Activated T-helper 9 cell treated with anti-CD3 and anti-CD28 coated beads, Interleukin-2, amount 50 U/mL, for 16 hours (primary cell): ENCODE measurements at regions not wholly inside any gene's neighbourhood (a gene's known extent, or its start where the extent isn't known, plus 50 kb on each side); places are given as distances from the start of the nearest gene placed in this dataset.

Source experiments
- DNase-seq: peaks from one replicate; pipeline ENCODE4 v3.0.0-alpha.2; 2020; ENCODE audit warnings: low read depth

GRCh38 chr10:44243851-44244510, 140.9 kb downstream of the CXCL12 start:
- DNase-seq = no peak

DNA sequence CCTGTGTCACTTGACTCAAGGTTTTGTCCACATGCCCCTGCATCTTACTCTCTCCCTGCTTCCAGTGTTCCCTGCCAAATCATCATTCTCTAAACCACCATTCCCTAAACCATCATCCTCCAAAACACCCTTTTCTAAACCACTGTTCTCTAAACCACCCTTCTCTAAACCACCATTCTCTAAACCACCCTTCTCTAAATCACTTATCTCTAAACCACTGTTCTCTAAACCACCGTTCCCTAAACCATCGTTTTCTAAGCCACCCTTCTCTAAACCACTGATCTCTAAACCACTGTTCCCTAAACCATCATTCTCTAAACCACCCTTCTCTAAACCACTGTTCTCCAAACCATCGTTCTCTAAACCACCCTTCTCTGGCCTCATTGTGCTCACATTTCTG, 142.1 kb downstream of the CXCL12 start:
- no peak for DNase-seq

GRCh38 chr10:44242091-44242490, 142.8 kb downstream of the CXCL12 start:
- DNase-seq = no peak

DNA sequence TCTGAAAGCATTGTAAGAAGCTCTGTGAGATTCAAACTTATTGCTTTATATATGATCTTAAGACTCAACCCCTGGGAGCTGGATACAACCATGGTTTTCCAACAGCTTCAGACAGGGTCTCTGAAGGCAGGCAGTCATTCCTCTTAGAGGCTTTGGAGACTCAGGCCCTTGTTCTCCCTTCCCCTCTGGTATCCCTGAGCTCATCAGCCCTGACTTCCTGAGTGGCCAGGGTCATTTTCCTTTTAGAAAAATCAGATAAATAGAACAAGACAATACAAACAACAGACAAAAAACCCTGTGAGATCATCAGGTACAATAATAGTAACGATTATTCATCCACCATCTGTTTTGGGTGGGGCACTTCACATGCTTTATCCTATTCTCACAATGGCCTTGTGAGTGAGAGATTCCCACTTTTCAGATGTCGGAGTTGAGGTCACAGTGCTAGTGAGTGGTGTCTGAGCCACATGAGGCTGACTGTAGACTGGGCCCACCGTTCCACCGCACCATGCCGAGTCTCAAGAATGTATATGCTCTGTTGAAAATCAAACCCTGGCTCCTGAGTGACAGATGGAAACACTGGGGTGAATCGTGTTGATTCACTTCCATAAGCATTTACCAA, 144.2 kb downstream of the CXCL12 start:
- no peak for DNase-seq

DNA sequence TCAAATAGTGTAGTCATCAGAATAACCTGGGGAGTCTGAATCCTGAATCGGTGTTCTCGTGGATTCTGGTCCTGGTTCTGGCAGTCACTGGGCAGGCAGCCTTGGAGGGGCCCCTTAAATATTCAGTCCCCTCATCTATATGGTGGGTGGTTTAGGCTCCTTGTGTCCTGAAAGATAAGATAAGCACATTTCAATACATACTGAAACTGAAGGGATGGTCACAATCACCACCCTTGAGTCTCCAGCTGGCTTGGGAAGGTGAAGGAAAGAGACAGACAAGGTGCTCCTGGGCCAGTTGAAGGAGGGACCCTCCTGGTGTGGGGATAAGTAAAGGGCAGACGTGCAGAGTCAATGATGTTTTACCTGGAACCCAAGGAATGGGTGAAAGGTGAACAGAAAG, 146.7 kb downstream of the CXCL12 start:
- no peak for DNase-seq

GRCh38 chr10:44237364-44238049, 147.4 kb downstream of the CXCL12 start:
- no peak for DNase-seq

DNA sequence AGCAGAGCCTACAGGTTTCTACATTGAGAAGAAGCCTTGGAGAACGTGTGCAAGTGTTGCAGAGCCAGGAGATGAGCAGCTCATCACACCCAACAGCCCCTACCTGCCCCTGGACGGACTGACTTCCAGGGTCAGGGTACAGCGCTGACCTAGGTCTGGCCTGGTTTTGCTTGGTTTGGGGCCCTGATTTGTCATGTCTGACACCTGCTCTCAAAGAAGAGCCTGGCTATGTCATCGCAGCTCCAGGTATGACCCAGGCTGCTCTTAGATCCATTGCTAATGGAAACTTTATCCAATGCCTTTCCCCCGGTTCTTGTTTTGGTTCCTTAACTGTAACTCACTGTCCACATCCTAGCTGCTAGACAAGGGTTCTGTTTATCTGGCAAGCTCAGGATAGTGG, 149.5 kb downstream of the CXCL12 start:
- DNase-seq = no peak

- no peak for DNase-seq
Observed at GRCh38 chr10:44234483-44234875, 150.4 kb downstream of the CXCL12 start.

DNA sequence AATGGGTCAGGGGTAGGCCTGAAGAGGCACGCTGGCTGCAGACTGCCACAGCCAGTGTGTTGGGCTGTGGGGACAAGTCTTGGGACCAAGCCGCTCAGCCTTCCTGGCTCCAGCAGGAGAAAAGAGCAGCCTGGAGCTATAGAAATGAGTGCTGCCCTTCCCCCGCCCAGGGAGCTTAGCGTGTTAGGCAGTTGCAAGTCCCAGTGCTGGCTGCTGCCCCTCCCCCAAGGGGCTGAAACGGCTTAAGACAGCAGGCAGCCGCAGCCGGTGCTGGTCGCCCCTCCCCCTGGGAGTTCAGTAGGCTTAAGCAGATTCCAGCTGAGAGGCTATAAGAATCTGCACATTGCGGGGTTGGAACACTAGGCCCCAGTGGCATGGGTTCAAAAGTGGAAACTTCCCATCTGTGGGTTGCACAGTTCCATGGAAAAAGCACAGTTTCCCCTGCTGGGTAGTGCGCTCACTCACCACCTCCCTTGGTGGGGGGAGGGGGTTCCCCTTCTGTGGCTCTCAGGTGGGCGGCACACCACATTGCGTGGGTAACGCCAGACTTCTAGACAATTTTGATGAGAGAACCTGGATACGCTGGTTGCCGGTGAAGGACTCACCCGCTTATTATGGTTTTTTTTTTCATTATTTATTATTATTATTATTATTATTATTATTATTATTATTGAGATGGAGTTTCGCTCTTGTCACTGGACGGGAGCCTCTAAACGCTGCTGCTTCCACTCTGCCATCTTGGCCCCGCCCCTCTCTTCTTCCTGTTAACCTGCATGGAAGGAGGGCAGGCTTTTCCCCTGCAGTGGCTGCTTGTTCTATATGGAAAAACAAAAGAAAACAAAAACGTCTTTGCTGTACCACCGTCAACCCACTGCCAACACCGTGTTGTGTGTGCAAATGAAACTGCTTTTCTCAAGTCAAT, 151.1 kb downstream of the CXCL12 start:
- no peak for DNase-seq

GRCh38 chr10:44217274-44217820, 167.6 kb downstream of the CXCL12 start:
- no peak for DNase-seq

DNA sequence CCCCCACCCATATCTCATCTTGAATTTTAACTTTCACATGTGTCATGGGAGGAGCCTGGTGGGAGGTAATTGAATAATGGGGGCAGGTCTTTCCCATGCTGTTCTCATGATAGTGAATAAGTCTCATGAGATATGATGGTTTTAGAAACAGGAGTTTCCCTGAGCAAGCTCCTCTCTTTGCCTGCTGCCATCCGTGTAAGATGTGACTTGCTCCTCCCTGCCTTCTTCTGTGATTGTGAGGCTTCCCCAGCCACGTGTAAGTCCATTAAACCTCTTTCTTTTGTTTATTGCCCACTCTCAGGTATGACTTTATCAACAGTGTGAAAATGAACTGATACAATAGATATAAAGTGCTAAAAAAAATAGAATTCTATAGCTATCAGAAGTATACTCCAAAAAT, 168.8 kb downstream of the CXCL12 start:
- no peak for DNase-seq

DNA sequence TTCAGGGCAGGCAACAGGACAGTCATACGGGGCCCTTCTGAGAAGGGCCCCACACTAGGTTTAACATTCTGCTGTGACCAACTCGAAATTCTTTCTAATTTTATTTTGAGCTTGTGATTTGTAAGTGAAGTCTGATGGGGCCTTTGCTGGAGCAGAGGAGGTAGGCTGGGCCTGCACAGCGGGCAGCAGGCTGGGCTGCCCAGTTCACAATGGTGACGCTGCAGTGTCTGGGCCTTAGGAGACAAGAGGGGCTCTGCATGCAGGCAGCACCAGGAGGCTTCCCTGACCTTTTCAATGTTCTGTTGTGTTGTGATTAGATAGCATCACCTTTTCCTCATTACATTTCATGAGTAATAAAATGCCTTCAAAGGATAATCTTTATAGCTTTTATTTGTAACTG, 175.1 kb downstream of the CXCL12 start:
- DNase-seq = no peak

DNA sequence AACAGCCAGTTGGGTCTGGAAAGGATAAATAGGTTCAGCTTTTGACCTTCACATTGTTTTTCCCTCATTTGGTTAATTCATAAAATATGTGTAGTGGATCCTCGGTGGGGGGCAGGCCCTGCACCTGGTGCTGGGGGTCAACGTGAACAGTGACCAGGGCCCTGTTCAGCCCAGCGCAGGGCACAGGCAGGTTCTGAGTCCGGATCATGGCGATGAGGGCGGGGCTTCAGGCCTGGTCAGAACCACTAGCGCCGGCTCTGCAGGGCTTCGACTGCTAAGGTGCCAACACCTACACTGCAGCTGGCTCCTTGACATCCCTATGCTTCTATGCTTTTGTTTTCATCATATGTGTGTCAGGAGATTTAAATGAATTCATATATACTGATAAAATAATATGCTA, 177.7 kb downstream of the CXCL12 start:
- DNase-seq = no peak

GRCh38 chr10:44206127-44206818, 178.6 kb downstream of the CXCL12 start:
- no peak for DNase-seq

DNA sequence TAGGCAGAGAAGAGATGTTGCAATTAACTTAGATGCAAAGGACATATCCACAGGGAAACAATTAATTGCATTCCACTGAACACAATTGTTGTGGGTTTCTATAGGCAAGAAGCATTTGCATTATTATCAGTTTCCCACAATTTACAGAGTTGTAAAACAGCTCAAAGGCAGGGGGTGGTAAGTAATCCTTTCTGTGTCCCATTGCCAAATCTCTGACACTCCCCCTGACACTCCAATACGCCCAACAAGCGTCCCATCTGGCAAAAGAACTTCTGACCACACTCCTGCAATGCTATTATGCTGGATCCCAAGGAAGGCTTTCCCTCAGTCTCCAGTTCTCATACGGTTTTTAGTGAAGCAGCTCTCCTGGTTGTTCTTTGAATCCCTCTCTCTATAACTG, 179.8 kb downstream of the CXCL12 start:
- no peak for DNase-seq

DNA sequence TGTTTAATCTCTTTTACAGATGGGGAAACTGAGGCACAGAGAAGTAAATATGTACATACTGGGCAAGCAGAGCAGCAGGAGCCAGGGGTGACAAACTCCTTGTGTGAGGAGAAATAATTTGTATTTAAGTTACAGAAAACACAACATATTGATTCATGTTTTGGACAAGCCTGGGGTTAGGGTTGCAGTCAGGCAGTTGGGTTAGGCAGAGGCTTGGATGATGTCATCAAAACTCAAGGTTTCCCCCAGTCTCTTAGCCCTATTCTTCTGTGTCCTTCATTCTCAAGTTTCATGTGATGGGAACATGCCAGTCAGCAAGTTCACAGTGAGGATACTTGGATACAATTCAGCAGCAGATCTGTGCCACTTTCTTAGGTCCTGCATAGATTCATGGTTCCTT, 181.4 kb downstream of the CXCL12 start:
- DNase-seq = no peak

DNA sequence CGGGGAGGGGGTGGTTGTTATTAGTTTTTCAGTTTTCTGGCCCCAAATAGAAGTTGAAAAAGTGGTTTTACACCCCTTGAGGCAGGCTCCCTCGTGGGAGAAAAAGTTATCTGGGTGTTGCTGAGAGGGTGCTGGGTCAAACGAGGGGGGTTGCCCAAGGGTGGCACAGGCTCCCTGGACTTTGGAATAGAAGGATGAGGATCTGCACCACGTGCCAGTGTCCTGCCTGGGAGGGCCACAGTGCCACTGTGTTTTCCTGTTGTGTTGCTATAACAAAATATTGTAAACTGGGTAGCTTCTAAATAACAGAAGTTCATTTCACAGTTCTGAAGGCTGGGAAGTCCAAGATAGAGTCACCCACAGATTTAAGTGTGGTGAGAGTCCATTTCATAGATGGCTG, 181.9 kb downstream of the CXCL12 start:
- no peak for DNase-seq

DNA sequence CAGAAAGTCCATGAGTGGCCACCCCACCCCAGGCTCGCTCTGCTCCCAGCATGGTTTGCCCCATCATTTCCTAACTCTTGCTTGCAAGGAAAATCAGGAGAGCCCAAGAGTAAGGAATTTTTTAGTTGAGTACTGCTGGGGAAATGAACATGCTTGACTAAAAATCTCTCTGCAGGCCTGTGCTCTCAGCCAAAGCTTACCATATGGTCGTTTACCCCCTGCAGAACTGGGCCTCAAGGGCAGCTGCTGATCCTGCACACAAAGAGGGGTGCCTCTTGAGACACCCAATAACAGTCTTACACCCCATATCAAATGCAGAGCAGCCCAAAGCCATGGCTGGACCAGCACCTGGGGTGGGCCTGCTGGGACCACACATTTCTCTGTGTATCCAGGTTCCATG, 183.2 kb downstream of the CXCL12 start:
- no peak for DNase-seq

DNA sequence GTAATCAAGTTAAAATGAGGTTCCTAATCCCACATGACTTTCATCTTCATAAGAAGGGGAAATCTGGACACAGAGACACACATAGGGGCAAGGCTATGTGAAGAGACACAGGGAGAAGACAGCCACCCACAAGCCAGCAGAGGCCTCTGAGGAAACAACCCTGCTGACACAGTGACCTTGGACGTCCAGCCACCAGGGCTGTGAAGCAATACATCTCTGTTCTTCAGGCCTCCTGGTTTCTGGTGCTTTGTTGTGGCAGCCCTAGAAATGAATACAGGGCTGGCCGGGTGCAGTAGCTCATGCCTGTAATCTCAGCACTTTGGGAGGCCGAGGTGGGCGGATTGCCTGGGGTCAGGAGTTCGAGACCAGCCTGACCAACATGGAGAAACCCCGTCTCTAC, 183.9 kb downstream of the CXCL12 start:
- DNase-seq = no peak

- DNase-seq = no peak
Observed at GRCh38 chr10:44199991-44200655, 184.8 kb downstream of the CXCL12 start.

DNA sequence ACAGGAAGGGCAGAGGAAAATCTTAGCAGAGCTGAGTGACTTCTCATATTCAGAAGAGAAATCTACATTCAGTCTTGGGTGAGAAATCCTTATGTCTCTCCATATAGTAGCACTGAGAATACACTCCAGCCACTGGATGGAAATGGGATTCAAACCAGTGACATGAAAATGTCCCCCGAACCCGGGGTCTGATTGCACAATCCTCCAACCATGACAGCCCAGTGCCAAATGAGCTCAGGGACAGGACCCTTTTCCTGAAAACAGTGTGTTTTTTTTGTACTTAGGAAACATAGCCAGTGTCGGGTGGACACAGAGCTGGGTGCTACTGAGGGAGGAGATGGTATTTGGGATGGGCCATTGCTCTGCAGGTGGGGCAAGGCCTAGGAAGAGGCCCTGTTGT, 185.6 kb downstream of the CXCL12 start:
- DNase-seq = no peak
